Parathyroid adenoma (tissue), 2 donors: ENCODE measurements at regions not wholly inside any gene's neighbourhood (a gene's known extent, or its start where the extent isn't known, plus 50 kb on each side); places are given as distances from the start of the nearest gene placed in this dataset.

ENCODE experiments used
- H2AFZ ChIP-seq: fragments of 300-600 bp; sonication (generic); one replicate; pipeline ENCODE4 v1.7.0; 2017; ENCODE audit warnings: antibody characterized with exemption, mild to moderate bottlenecking
- H3K27ac ChIP-seq: fragments of 300-600 bp; sonication (generic); one replicate; pipeline ENCODE4 v1.7.0; 2017
- H3K27me3 ChIP-seq: fragments of 300-600 bp; sonication (generic); one replicate; pipeline ENCODE4 v1.7.0; 2017; ENCODE audit warnings: low read length; ENCODE audit not compliant: control insufficient read depth, insufficient read depth
- H3K36me3 ChIP-seq: fragments of 300-600 bp; sonication (generic); one replicate; pipeline ENCODE4 v1.7.0; 2017; ENCODE audit warnings: low read length; ENCODE audit not compliant: control insufficient read depth, insufficient read depth
- H3K4me1 ChIP-seq: fragments of 300-600 bp; sonication (generic); one replicate; pipeline ENCODE4 v1.7.0; 2017; ENCODE audit warnings: control low read depth
- H3K4me2 ChIP-seq: fragments of 300-600 bp; sonication (generic); one replicate; pipeline ENCODE4 v1.7.0; 2017; ENCODE audit warnings: low read length
- H3K4me3 ChIP-seq: fragments of 300-600 bp; sonication (generic); one replicate; pipeline ENCODE4 v1.7.0; 2017; ENCODE audit warnings: low read depth, low read length
- H3K79me2 ChIP-seq: fragments of 300-600 bp; sonication (generic); one replicate; pipeline ENCODE4 v1.7.0; 2017; ENCODE audit warnings: control low read depth
- H3K9ac ChIP-seq: fragments of 300-600 bp; sonication (generic); one replicate; pipeline ENCODE4 v1.7.0; 2017; ENCODE audit warnings: mild to moderate bottlenecking
- H3K9me3 ChIP-seq: fragments of 300-600 bp; sonication (generic); one replicate; pipeline ENCODE4 v1.7.0; 2017; ENCODE audit warnings: low read length; ENCODE audit not compliant: control insufficient read depth
- TF ChIP-seq, protein P1 (sequence below): fragments of 300-600 bp; sonication (generic); IDR thresholded peaks from one replicate; pipeline ENCODE4 v1.7.0; 2017; ENCODE audit warnings: antibody characterized with exemption, mild to moderate bottlenecking
- donor health status: primary hyperparathyroidism.

DNA sequence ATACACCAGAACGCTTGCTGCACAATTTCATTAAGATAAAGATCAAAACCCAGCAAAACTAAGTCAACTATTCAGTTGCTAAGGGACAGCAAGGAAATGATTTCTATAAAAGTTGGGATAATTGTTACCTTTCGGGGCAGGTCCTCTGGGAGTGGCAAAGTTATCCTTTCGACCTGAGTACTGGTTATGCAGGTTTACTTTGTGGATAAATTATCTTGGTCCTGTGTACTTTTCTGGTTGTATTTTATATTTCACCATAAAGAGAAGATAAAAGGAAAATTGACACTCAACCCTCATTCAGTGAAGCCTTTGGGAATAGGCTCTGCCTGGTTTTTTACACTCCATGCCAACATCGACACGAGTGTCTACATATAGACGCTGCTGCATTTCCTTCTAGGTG lies 146.5 kb downstream of the SYK start:
- no peaks in the 10 kb centered on the region for H3K27me3 ChIP-seq

GRCh38 chr9:90950600-90950999 lies 149.0 kb downstream of the SYK start:
- no peak overlapping the region for H3K4me2 ChIP-seq
- no peaks in the 10 kb centered on the region for H3K79me2 ChIP-seq
- TF ChIP-seq, protein P1, sequence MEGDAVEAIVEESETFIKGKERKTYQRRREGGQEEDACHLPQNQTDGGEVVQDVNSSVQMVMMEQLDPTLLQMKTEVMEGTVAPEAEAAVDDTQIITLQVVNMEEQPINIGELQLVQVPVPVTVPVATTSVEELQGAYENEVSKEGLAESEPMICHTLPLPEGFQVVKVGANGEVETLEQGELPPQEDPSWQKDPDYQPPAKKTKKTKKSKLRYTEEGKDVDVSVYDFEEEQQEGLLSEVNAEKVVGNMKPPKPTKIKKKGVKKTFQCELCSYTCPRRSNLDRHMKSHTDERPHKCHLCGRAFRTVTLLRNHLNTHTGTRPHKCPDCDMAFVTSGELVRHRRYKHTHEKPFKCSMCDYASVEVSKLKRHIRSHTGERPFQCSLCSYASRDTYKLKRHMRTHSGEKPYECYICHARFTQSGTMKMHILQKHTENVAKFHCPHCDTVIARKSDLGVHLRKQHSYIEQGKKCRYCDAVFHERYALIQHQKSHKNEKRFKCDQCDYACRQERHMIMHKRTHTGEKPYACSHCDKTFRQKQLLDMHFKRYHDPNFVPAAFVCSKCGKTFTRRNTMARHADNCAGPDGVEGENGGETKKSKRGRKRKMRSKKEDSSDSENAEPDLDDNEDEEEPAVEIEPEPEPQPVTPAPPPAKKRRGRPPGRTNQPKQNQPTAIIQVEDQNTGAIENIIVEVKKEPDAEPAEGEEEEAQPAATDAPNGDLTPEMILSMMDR, result no peak
- H3K27me3 ChIP-seq, result no peaks in the 10 kb centered on the region
- H3K9ac ChIP-seq, result no peak overlapping the region
- H3K36me3 ChIP-seq, result no peaks in the 10 kb centered on the region
- no peaks in the 10 kb centered on the region for H3K9me3 ChIP-seq
- no peaks in the 10 kb centered on the region for H3K4me1 ChIP-seq
- no peak overlapping the region for H3K4me3 ChIP-seq
- H2AFZ ChIP-seq, result no peak overlapping the region
- H3K27ac ChIP-seq, result no peak overlapping the region

More for the DNA sequence above, 146.5 kb downstream of the SYK start:
- Histone ChIP-seq H3K36me3 (no peaks in the 10 kb centered on the region), H2AFZ (no peak overlapping the region), H3K27ac (no peak overlapping the region), H3K79me2 (no peaks in the 10 kb centered on the region), H3K4me1 (no peaks in the 10 kb centered on the region), H3K4me3 (no peak overlapping the region), H3K4me2 (no peak overlapping the region), H3K9me3 (no peaks in the 10 kb centered on the region), H3K9ac (no peak overlapping the region)
- TF ChIP-seq, protein P1, result no peak

DNA sequence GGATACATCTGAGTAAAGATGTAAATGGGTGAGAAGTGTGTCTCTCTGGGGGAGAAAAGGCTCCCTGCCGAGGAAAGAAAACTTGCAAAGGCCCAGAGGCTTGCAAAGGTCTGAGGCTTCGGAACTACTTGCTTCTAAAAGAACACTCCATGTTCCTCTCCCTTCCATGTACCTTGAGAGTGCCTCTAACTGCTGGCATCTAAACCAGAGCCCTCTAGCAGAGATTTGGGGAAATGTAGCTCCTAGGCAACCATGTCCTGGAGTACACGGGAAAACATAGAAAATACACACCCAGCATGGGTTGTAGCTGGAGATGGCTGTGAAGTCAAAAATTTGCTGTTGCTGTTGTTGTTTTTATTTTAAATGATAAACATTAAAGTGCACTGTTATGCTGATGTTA lies 151.6 kb downstream of the SYK start:
- no peak overlapping the region for H2AFZ ChIP-seq
- H3K4me3 ChIP-seq, result no peak overlapping the region
- no peak overlapping the region for H3K9ac ChIP-seq
- H3K36me3 ChIP-seq, result no peaks in the 10 kb centered on the region
- no peaks in the 10 kb centered on the region for H3K27me3 ChIP-seq
- H3K4me2 ChIP-seq, result no peak overlapping the region
- H3K79me2 ChIP-seq, result no peaks in the 10 kb centered on the region
- no peaks in the 10 kb centered on the region for H3K9me3 ChIP-seq
- TF ChIP-seq, protein P1, result no peak
- H3K4me1 ChIP-seq, result no peaks in the 10 kb centered on the region
- H3K27ac ChIP-seq, result no peak overlapping the region

DNA sequence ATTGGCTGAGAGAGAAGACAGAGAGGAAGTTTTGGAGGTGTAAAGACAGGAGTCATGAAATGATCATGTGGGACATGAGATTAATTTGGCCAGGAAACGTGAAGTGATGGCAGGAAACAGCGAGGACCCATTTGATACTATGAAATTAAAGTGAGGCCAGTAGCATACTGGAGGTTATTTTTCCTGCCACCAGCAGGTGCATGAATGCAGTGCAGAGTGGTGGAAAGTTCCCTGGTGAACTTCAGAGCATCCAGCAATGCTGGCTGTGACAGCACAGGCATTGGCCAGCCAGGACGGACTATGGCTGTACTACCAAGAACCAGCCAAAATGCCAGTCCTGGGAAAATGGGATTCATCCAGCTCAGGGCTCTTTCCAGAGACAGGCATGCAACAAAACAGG lies 152.2 kb downstream of the SYK start:
- Histone ChIP-seq H2AFZ (no peak overlapping the region), H3K4me3 (no peak overlapping the region), H3K27ac (no peak overlapping the region), H3K27me3 (no peaks in the 10 kb centered on the region), H3K36me3 (no peaks in the 10 kb centered on the region), H3K9me3 (no peaks in the 10 kb centered on the region), H3K9ac (no peak overlapping the region), H3K79me2 (no peaks in the 10 kb centered on the region), H3K4me1 (no peaks in the 10 kb centered on the region), H3K4me2 (no peak overlapping the region)
- TF ChIP-seq, protein P1, result no peak

- Histone ChIP-seq H3K27ac (no peak overlapping the region), H3K4me2 (no peak overlapping the region), H3K9me3 (no peaks in the 10 kb centered on the region), H3K4me1 (peaks cover 2% of the 10 kb centered on the region), H3K4me3 (no peak overlapping the region), H2AFZ (no peak overlapping the region), H3K79me2 (no peaks in the 10 kb centered on the region), H3K27me3 (no peaks in the 10 kb centered on the region), H3K36me3 (no peaks in the 10 kb centered on the region), H3K9ac (no peak overlapping the region)
- TF ChIP-seq, protein P1, result no peak
Observed at GRCh38 chr9:90956026-90956810, 154.6 kb downstream of the SYK start.
